Activated naive CD4-positive, alpha-beta T cell treated with anti-CD3 and anti-CD28 coated beads for 36 hours (primary cell): ENCODE measurements at regions not wholly inside any gene's neighbourhood (a gene's known extent, or its start where the extent isn't known, plus 50 kb on each side); places are given as distances from the start of the nearest gene placed in this dataset.

Source experiments
- CTCF ChIA-PET: fragments of 350-600 bp; sonication (Branson Sonifier 250); formaldehyde crosslinking; loops from one replicate; lab custom pipeline; 2021; ENCODE audit warnings: antibody characterized with exemption; lab: Charles Lee
- DNase-seq: peaks from one replicate; pipeline ENCODE4 v3.0.0-alpha.2; 2020
- H3K27ac Mint-ChIP-seq: one replicate; pipeline ENCODE4 v1.8.0; 2021; ENCODE audit warnings: mild to moderate bottlenecking, mixed read lengths
- H3K27me3 Mint-ChIP-seq: one replicate; pipeline ENCODE4 v1.8.0; 2021; ENCODE audit warnings: low read depth, mixed read lengths
- H3K36me3 Mint-ChIP-seq: one replicate; pipeline ENCODE4 v1.8.0; 2021; ENCODE audit warnings: low read depth, mixed read lengths
- H3K4me1 Mint-ChIP-seq: one replicate; pipeline ENCODE4 v1.8.0; 2021; ENCODE audit warnings: low read depth, mixed read lengths
- H3K4me3 Mint-ChIP-seq: one replicate; pipeline ENCODE4 v1.8.0; 2021; ENCODE audit warnings: mild to moderate bottlenecking, moderate library complexity, mixed read lengths
- H3K9me3 Mint-ChIP-seq: one replicate; pipeline ENCODE4 v1.8.0; 2021; ENCODE audit warnings: mixed read lengths
- intact Hi-C: fragments of 100-400 bp; cut with micrococcal nuclease; formaldehyde crosslinking; loops from one replicate; pipeline ENCODE4 v1.15.1; 2023

DNA sequence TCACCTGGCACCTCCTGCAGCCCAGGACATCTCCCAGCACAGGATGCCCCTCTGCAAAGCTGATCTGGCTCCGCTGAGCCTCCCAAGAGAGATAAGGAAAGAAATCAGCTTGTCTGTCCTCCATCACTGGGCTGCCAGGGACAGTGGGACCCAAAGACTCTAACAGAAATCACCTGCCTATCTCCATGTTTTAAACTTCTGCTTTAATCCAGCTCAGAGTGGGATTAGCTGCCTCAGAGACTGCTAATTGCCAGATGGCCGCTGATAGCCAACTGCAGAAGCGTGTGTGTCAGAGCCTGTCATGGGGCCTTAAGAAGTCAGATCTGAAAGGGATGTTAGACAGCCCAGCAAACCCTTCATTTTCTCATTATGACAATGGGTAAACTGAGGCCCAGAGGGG is 389.4 kb upstream of the KLHL29 start:
- CTCF ChIA-PET, result no interaction called here
- no peak for DNase-seq

DNA sequence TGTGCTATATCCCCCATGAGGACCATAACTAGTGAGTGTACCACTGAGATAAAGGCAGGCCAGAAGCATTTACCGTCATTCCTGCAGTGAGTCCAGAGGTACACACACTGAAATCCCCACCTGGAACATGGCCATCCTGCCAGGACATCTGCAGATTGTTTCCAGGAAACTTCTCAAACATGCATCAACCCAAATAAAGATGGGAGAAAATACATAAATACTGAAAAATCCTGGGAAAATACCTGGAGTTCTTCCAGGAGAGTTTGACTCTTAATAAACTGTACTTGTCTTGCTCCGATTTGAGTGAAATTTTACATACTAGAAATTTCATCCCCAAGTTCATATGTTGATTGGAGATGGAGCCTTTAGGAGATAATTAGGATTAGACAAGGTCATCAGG is 388.1 kb upstream of the KLHL29 start:
- no peak overlapping the region for H3K27ac Mint-ChIP-seq
- no peaks in the 10 kb centered on the region for H3K9me3 Mint-ChIP-seq
- no peaks in the 10 kb centered on the region for H3K4me1 Mint-ChIP-seq
- DNase-seq, result no peak
- intact Hi-C loops, result no loop called here
- no peaks in the 10 kb centered on the region for H3K27me3 Mint-ChIP-seq
- H3K4me3 Mint-ChIP-seq, result no peak overlapping the region
- CTCF ChIA-PET, result no interaction called here
- H3K36me3 Mint-ChIP-seq, result no peaks in the 10 kb centered on the region

More for the DNA sequence above, 389.4 kb upstream of the KLHL29 start:
- Mint-ChIP-seq H3K27ac (no peak overlapping the region), H3K27me3 (no peaks in the 10 kb centered on the region), H3K36me3 (no peaks in the 10 kb centered on the region), H3K4me3 (no peak overlapping the region), H3K4me1 (no peaks in the 10 kb centered on the region), H3K9me3 (no peaks in the 10 kb centered on the region)
- intact Hi-C loops, result no loop called here

DNA sequence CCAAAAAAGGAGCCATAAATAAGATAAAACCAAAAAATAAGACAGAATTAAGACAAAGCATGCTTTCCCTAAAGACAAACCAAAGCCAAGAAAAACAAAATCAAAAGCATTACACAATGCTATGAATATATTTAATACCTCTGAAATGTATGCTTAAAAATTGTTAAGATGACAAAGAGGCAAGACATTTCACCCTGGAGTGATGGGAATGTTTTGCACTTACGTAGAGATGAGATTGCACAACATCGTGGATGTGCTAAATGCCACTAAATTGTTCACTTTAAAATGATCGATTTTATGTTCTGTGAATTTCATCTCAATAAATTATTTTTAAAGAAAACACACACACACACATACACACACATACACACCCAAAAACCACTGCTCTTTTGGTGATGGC is 386.6 kb upstream of the KLHL29 start:
- no peaks in the 10 kb centered on the region for H3K4me1 Mint-ChIP-seq
- no peaks in the 10 kb centered on the region for H3K9me3 Mint-ChIP-seq
- H3K27ac Mint-ChIP-seq, result no peak overlapping the region
- H3K4me3 Mint-ChIP-seq, result no peak overlapping the region
- DNase-seq, result no peak
- intact Hi-C loops, result no loop called here
- CTCF ChIA-PET, result no interaction called here
- peaks cover under 1% of the 10 kb centered on the region for H3K27me3 Mint-ChIP-seq
- H3K36me3 Mint-ChIP-seq, result no peaks in the 10 kb centered on the region

DNA sequence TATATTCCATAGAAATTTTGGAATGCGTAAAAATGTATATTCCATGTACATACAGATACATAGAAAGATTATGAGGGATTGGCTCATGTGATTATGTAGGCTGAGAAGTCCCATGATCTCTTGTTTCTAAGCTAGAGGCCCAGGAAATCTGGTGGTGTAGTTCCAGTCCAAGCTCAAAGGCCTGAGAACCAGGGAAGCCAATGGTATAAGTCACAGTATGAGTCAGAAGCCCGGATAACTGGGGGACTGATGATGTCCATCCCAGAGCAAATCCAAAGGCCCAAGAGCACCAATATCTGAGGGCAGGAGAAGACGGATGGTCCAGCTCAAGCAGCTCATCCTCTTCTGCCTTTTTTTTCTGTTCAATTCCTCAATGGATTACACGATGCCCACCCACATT is 385.0 kb upstream of the KLHL29 start:
- Mint-ChIP-seq H3K36me3 (no peaks in the 10 kb centered on the region), H3K4me3 (no peak overlapping the region), H3K27ac (no peak overlapping the region), H3K4me1 (no peaks in the 10 kb centered on the region), H3K27me3 (peaks cover 2% of the 10 kb centered on the region), H3K9me3 (no peaks in the 10 kb centered on the region)
- DNase-seq, result no peak
- CTCF ChIA-PET, result no interaction called here
- intact Hi-C loops, result no loop called here

DNA sequence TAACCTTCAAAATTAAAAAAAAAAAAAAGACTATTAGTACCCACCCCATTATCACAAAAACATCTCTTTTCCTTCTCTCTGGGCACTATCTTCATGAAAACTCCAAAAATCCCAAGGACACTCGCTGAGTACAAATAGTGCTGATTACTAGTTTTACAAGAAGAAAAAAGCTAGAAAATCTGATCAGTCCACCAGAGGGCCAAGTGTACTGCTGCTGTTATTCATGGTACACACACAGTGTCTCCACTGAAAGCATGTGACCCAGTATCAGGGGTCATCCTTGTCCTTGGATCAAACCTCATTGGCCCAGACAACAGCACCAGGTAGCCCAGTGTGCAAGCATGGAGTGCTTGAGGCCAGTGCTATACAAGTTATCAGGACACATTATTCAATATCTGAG is 382.7 kb upstream of the KLHL29 start:
- H3K4me1 Mint-ChIP-seq, result no peaks in the 10 kb centered on the region
- no peaks in the 10 kb centered on the region for H3K36me3 Mint-ChIP-seq
- H3K9me3 Mint-ChIP-seq, result no peaks in the 10 kb centered on the region
- H3K4me3 Mint-ChIP-seq, result no peak overlapping the region
- CTCF ChIA-PET, result no interaction called here
- DNase-seq, result no peak
- intact Hi-C loops, result no loop called here
- no peak overlapping the region for H3K27ac Mint-ChIP-seq
- H3K27me3 Mint-ChIP-seq, result peaks cover 5% of the 10 kb centered on the region

DNA sequence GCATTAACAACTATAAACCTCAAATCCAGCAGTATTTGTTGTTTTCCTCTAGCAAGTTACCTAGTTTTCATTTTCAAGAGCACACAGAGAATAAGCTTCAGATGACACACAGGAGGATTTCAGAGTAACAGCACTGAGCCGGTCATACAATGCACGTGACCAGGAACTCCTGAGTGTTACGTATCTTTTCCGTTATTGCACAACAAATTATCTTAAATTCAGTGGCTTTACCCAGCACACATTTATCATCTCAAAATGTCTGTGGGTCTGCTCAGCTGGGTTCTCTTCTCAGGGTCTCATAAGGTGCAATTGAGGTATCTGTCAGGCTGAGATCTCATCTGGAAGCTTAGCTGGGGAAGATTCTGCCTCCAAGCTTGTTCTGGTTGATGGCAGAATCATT is 379.5 kb upstream of the KLHL29 start:
- H3K4me3 Mint-ChIP-seq, result no peak overlapping the region
- no peak for DNase-seq
- H3K27ac Mint-ChIP-seq, result no peak overlapping the region
- H3K4me1 Mint-ChIP-seq, result no peaks in the 10 kb centered on the region
- H3K9me3 Mint-ChIP-seq, result no peaks in the 10 kb centered on the region
- H3K36me3 Mint-ChIP-seq, result no peaks in the 10 kb centered on the region
- H3K27me3 Mint-ChIP-seq, result peaks cover 6% of the 10 kb centered on the region
- CTCF ChIA-PET, result no interaction called here
- intact Hi-C loops, result no loop called here

DNA sequence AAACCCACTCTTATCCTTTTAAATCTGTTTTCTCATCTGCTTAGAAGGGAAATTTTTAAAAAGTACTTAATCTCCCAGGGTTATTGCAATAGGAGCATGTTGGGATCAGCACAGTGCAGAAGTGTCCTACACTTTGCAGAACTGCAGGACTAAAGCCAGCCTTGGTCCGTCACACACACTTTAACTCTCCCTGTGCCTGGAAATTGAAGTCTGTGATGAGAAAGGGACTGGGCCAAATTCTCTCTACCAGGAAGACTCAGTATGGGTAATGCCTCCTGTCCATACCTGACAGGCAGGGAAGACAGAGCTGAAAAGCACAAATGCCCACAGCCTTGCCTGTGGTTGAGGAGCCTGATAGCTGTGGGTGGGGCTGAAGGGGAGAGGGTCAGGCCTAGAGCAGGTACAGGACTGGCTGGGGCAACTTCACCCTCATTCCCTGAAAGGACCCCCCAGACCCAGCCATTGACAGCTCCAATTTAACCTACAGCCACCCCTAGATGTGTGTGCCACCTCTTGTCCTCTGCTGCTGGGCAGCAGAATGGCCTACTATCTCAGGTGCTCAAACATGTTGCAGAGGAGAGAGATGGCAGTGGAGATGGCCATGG is 377.2 kb upstream of the KLHL29 start:
- DNase-seq, result no peak
- Mint-ChIP-seq H3K4me1 (no peaks in the 10 kb centered on the region), H3K27ac (no peak overlapping the region), H3K9me3 (no peaks in the 10 kb centered on the region), H3K4me3 (no peak overlapping the region), H3K27me3 (peaks cover 6% of the 10 kb centered on the region), H3K36me3 (no peaks in the 10 kb centered on the region)
- CTCF ChIA-PET, result no interaction called here
- intact Hi-C loops, result no loop called here

DNA sequence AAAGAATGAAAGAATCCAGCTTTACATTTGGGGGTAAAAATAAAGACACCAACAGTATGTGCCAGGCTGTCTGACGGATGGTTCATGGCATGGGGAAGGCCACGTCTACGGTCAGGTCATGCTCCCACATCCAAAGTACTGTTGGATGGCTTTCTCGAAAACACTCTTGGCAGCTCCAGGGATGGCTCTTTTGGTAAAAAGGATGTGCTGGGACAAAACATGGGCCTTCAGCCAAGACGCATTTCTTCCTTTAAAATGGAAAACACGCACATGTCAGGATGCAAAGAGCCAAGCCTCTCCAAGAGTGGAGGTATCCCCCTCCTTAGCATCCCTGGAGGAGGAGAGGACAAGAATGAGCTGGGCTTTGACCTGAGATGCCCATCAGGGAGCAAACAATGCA is 376.5 kb upstream of the KLHL29 start:
- H3K9me3 Mint-ChIP-seq, result no peaks in the 10 kb centered on the region
- H3K27me3 Mint-ChIP-seq, result peaks cover 4% of the 10 kb centered on the region
- no peak overlapping the region for H3K27ac Mint-ChIP-seq
- DNase-seq, result no peak
- CTCF ChIA-PET, result no interaction called here
- no peak overlapping the region for H3K4me3 Mint-ChIP-seq
- H3K36me3 Mint-ChIP-seq, result no peaks in the 10 kb centered on the region
- intact Hi-C loops, result no loop called here
- no peaks in the 10 kb centered on the region for H3K4me1 Mint-ChIP-seq

DNA sequence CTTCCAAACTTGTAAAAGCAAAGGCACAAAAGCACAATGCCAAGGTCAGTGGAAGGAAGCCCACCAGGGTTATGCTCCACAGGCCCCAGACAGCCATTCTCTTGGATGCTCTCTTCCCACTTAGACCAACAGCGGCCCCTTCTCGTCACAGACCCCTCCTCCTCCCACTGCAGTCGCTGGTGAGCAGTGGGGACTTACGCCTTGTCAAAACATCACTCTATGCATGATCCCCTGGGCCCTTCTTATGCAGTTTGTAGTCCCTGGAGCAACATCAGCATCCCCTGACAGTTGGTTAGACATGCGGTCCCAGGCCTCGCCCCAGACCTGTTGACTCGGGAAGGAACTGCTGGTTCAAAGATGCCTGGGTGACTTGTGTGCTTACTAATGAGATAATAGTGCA is 376.0 kb upstream of the KLHL29 start:
- Mint-ChIP-seq H3K27me3 (peaks cover 4% of the 10 kb centered on the region), H3K4me1 (no peaks in the 10 kb centered on the region), H3K36me3 (no peaks in the 10 kb centered on the region), H3K9me3 (no peaks in the 10 kb centered on the region), H3K4me3 (no peak overlapping the region), H3K27ac (no peak overlapping the region)
- CTCF ChIA-PET, result no interaction called here
- intact Hi-C loops, result no loop called here
- no peak for DNase-seq

DNA sequence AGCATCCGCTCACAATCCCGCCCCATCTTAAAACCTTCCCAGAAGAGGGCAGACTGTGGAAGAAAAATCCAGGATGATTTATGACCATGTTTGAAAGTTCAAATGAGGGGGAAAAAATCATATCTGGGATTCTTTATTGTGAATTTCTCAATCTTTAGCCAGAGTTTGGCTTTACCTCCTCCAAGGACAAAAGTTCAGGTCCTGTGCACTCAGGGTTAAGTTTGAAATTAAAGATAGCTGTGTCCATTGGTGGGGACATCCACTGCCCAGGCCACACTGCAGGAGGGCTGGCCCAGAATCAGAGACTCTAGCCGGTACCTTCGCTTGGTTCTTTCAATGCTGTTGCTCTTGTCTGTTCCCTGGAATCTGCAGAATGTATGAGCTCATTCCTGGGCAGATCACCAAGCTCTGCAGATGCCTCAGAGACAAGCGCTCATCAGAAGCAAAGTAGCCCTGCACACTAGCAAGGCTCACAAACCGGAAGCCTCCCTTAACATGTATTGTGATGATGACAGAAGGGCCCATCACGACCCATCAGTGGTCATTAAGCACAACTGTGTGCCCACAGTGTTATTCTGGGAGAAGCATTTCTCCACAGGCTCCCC is 375.3 kb upstream of the KLHL29 start:
- H3K4me3 Mint-ChIP-seq, result no peak overlapping the region
- no peaks in the 10 kb centered on the region for H3K4me1 Mint-ChIP-seq
- CTCF ChIA-PET, result no interaction called here
- H3K36me3 Mint-ChIP-seq, result no peaks in the 10 kb centered on the region
- peaks cover 4% of the 10 kb centered on the region for H3K27me3 Mint-ChIP-seq
- H3K27ac Mint-ChIP-seq, result no peak overlapping the region
- no peaks in the 10 kb centered on the region for H3K9me3 Mint-ChIP-seq
- intact Hi-C loops, result no loop called here
- no peak for DNase-seq

DNA sequence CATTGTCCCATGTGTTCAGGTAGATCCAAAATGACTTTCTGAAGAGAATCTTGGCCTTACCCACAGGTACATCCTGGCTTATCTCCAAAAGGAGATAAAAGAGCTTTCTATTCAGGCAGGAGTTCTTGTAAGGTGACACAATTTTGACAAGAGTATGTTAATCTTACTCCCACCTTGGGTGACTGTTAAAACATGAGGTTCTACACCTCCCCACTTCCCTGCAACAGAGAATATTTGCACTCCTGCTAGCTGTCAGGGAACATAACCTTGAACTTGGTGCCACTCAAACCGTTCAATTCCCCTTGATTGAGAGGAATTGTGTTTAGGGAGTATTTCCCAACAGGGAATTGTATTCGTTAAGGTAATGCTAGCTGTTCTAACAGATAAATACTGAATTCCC is 372.5 kb upstream of the KLHL29 start:
- Mint-ChIP-seq H3K27ac (no peak overlapping the region), H3K36me3 (no peaks in the 10 kb centered on the region), H3K9me3 (no peaks in the 10 kb centered on the region), H3K27me3 (no peaks in the 10 kb centered on the region), H3K4me1 (no peaks in the 10 kb centered on the region), H3K4me3 (no peak overlapping the region)
- DNase-seq, result no peak
- intact Hi-C loops, result no loop called here
- CTCF ChIA-PET, result no interaction called here

DNA sequence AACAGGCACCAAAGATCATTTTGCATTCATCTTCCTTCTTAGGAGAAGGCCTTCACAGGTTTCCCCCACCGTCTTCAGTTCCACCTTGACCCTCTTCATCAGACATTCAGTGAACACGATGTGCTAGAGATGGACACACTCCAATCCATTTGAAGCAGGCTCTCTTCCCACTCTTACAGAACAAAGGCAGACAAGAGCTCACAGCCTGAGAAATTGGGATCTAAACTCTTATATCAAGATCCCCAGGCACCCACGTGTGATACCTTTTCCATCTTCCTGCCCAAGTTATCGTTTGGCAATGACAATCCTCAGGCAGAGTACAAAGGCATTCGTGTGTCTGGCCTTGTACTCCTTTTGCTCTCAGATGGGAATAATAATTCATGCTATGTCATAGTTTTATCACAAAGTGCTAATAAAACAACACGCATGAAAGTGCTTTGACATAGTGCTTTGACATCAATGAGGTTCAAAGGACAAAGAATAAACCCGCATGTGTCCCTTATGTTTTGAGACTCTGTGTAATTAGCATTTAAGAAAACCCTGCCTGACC is 369.3 kb upstream of the KLHL29 start:
- no peaks in the 10 kb centered on the region for H3K4me1 Mint-ChIP-seq

DNA sequence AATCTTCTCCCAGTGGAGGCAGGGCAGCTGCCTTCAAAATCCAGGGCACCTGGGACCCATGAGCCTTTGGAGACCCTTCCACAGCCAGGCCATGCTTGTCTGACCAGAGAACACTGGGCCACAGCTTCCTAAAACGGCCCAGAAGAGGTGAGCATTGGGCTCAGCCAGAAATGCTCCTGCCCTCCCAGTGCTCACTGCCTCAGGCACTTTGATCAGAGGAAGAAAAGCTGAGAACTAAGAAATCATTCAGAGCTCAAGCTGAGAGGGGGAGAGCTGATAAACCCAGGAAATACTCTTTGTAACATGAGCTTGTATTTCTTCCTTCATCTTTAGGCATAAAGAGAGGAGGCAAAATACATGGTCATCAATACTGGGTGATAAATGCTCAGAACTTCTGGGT is 365.5 kb upstream of the KLHL29 start:
- Mint-ChIP-seq H3K9me3 (no peaks in the 10 kb centered on the region), H3K4me1 (no peaks in the 10 kb centered on the region), H3K27ac (no peak overlapping the region), H3K27me3 (no peaks in the 10 kb centered on the region), H3K36me3 (no peaks in the 10 kb centered on the region), H3K4me3 (no peak overlapping the region)
- DNase-seq, result no peak
- CTCF ChIA-PET, result no interaction called here
- intact Hi-C loops, result no loop called here

More for the DNA sequence above, 369.3 kb upstream of the KLHL29 start:
- Mint-ChIP-seq H3K36me3 (no peaks in the 10 kb centered on the region), H3K9me3 (no peaks in the 10 kb centered on the region), H3K27me3 (no peaks in the 10 kb centered on the region), H3K27ac (no peak overlapping the region), H3K4me3 (no peak overlapping the region)
- DNase-seq, result no peak
- CTCF ChIA-PET, result no interaction called here
- intact Hi-C loops, result no loop called here
